ENCODE measurements at regions not wholly inside any gene's neighbourhood (a gene's known extent, or its start where the extent isn't known, plus 50 kb on each side); places are given as distances from the start of the nearest gene placed in this dataset.

DNA sequence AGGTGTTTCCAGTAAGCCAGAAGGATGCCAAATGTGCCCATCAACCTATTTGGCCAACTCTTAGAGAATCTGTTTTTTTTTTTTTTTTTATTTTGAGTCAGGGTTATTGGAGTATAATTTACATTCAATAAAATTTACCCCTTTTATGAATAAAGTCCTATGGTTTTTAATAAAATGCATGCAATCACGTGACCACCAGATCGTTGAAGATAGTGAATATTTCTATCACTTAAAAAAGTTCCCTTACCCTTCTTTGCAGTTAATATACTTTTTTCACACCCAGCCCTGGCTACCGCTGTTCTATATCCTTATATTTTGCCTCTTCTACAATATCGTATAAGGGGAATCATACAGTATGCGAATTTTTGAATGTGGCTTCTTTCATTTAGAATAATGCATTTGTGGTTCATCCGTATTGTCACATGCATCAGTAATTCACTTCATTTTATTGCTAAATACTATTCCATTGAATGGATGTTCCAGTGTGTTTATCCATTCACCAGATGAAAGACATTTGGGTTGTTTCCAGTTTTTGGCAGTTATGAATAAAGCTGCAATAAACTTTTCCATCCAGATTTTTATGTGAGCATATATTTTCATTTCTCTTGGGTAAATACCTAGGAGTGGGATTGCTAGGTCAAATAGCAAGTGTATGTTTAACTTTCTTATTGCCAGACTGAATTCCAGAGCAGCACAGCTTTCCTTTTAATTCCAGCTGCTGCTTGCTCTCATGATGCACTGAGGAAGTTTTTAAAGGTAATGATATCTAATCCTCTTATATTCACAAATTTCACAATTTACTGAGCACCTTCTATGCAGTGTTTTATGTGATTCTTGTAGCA is 156.3 kb upstream of the NT5C1B start:
- H3K27ac Mint-ChIP-seq (ENCODE audit: unreplicated experiment), result no peak overlapping the region
- no peaks in the 10 kb centered on the region for H3K4me1 Mint-ChIP-seq (ENCODE audit: unreplicated experiment)
- H3K36me3 Mint-ChIP-seq (ENCODE audit: low read depth, unreplicated experiment), result no peaks in the 10 kb centered on the region
- H3K27me3 Mint-ChIP-seq (ENCODE audit: unreplicated experiment), result no peaks in the 10 kb centered on the region
- no peak overlapping the region for H3K4me3 Mint-ChIP-seq (ENCODE audit: unreplicated experiment)
- TF ChIP-seq, protein P1, sequence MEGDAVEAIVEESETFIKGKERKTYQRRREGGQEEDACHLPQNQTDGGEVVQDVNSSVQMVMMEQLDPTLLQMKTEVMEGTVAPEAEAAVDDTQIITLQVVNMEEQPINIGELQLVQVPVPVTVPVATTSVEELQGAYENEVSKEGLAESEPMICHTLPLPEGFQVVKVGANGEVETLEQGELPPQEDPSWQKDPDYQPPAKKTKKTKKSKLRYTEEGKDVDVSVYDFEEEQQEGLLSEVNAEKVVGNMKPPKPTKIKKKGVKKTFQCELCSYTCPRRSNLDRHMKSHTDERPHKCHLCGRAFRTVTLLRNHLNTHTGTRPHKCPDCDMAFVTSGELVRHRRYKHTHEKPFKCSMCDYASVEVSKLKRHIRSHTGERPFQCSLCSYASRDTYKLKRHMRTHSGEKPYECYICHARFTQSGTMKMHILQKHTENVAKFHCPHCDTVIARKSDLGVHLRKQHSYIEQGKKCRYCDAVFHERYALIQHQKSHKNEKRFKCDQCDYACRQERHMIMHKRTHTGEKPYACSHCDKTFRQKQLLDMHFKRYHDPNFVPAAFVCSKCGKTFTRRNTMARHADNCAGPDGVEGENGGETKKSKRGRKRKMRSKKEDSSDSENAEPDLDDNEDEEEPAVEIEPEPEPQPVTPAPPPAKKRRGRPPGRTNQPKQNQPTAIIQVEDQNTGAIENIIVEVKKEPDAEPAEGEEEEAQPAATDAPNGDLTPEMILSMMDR (IDR thresholded peaks at IDR 0.05; ENCODE audit: unreplicated experiment), result no peak
- no peak for DNase-seq (ENCODE audit: low spot score)
- H3K9me3 Mint-ChIP-seq (ENCODE audit: unreplicated experiment), result no peaks in the 10 kb centered on the region

DNA sequence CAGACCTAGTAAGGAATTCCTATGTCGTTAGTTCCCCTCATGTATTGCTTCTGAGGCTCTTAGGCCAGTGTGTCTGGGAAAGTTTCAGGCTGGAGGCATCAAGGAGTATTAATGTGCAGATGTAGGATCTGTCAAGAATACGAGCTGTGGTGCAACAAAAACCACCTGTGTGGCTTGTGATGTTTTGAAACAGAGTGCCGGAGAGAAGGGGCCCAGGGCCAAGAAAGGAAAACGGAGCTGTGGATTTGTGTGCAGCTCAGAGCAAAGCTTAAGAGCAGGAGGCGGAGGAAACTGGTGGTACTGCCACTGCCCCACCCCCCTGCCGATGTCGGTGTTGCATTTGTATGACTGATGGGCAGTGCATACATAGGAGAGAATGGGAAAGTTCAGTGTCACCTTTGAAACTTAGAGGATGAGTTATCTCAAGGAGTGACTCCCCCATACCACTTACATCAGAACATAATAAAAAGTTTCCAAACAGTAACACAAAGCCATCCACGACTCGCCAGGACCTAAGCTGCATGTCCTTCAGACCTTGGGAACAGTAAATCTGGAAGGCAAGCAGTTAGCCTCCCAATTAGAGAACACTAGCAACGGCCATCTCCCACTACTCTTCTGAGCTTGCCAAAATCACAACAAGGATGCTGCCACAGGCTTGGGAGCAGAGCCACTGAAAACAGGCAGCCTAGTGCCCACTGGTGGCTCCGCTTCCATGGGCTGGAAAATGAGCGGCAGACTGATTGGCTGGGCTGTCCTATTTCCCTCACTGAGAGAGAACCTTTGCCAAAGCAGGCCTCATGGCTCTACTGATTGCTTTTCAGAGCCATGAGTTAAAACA is 152.7 kb upstream of the NT5C1B start:
- no peaks in the 10 kb centered on the region for H3K36me3 Mint-ChIP-seq (ENCODE audit: low read depth, unreplicated experiment)
- H3K27ac Mint-ChIP-seq (ENCODE audit: unreplicated experiment), result no peak overlapping the region
- no peaks in the 10 kb centered on the region for H3K27me3 Mint-ChIP-seq (ENCODE audit: unreplicated experiment)
- H3K4me3 Mint-ChIP-seq (ENCODE audit: unreplicated experiment), result no peak overlapping the region
- H3K4me1 Mint-ChIP-seq (ENCODE audit: unreplicated experiment), result no peaks in the 10 kb centered on the region
- TF ChIP-seq, protein P1 (IDR thresholded peaks at IDR 0.05; ENCODE audit: unreplicated experiment), result no peak
- DNase-seq (ENCODE audit: low spot score), result no peak
- no peaks in the 10 kb centered on the region for H3K9me3 Mint-ChIP-seq (ENCODE audit: unreplicated experiment)

- DNase-seq (ENCODE audit: low spot score), result no peak
- Mint-ChIP-seq H3K27me3 (ENCODE audit: unreplicated experiment) (no peaks in the 10 kb centered on the region), H3K4me1 (ENCODE audit: unreplicated experiment) (no peaks in the 10 kb centered on the region), H3K4me3 (ENCODE audit: unreplicated experiment) (no peak overlapping the region), H3K27ac (ENCODE audit: unreplicated experiment) (no peak overlapping the region), H3K36me3 (ENCODE audit: low read depth, unreplicated experiment) (no peaks in the 10 kb centered on the region), H3K9me3 (ENCODE audit: unreplicated experiment) (no peaks in the 10 kb centered on the region)
- TF ChIP-seq, protein P1 (IDR thresholded peaks at IDR 0.05; ENCODE audit: unreplicated experiment), result no peak
Observed at GRCh38 chr2:18741191-18741590, 151.8 kb upstream of the NT5C1B start.

- Mint-ChIP-seq H3K27me3 (ENCODE audit: unreplicated experiment) (no peaks in the 10 kb centered on the region), H3K4me1 (ENCODE audit: unreplicated experiment) (no peaks in the 10 kb centered on the region), H3K36me3 (ENCODE audit: low read depth, unreplicated experiment) (no peaks in the 10 kb centered on the region), H3K4me3 (ENCODE audit: unreplicated experiment) (no peak overlapping the region), H3K27ac (ENCODE audit: unreplicated experiment) (no peak overlapping the region), H3K9me3 (ENCODE audit: unreplicated experiment) (no peaks in the 10 kb centered on the region)
- no peak for DNase-seq (ENCODE audit: low spot score)
- TF ChIP-seq, protein P1 (IDR thresholded peaks at IDR 0.05; ENCODE audit: unreplicated experiment), result no peak
Observed at GRCh38 chr2:18740474-18740881, 151.1 kb upstream of the NT5C1B start.

DNA sequence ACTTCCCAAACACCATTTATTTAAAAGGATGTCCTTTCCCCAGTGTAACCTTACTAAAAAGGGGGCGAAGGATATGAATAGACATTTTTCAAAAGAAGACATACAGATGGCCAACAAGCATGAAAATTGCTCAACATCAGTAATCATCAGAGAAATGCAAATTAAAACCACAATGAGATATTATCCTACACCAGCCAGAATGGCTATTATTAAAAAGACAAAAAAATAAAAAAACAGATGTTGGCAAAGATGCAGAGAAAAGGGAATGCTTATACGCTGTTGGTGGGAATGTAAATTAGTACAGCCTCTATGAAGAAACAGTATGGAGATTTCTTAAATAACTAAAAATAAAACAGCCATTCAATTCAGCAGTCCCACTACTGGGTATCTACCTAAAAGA is 142.3 kb upstream of the NT5C1B start:
- TF ChIP-seq, protein P1 (IDR thresholded peaks at IDR 0.05; ENCODE audit: unreplicated experiment), result no peak
- DNase-seq (ENCODE audit: low spot score), result no peak
- H3K36me3 Mint-ChIP-seq (ENCODE audit: low read depth, unreplicated experiment), result no peaks in the 10 kb centered on the region
- H3K27ac Mint-ChIP-seq (ENCODE audit: unreplicated experiment), result no peak overlapping the region
- no peaks in the 10 kb centered on the region for H3K27me3 Mint-ChIP-seq (ENCODE audit: unreplicated experiment)
- no peak overlapping the region for H3K4me3 Mint-ChIP-seq (ENCODE audit: unreplicated experiment)
- H3K4me1 Mint-ChIP-seq (ENCODE audit: unreplicated experiment), result no peaks in the 10 kb centered on the region
- no peaks in the 10 kb centered on the region for H3K9me3 Mint-ChIP-seq (ENCODE audit: unreplicated experiment)
